Body of pancreas (tissue), 4 donors: ENCODE measurements at regions not wholly inside any gene's neighbourhood (a gene's known extent, or its start where the extent isn't known, plus 50 kb on each side); places are given as distances from the start of the nearest gene placed in this dataset.

Experiments used
- ATAC-seq: fragments of 150-250 bp; one replicate; pipeline ENCODE4 v1.9.1; 2016
- DNase-seq, 4 donors: peaks; one replicate each; pipeline ENCODE4 v3.0.0-alpha.2; 2019
- H3K27ac ChIP-seq, 4 donors: fragments of 200-600 bp; sonication (generic); 1 replicate in 3 of 4; 2 replicates in 1 of 4; pipeline versions ENCODE4 v1.5.1 to v1.6.1; 2016 to 2019; ENCODE audit warnings: mild to moderate bottlenecking in 1 of 4, mixed read lengths in 1 of 4, moderate library complexity in 1 of 4
- H3K27me3 ChIP-seq, 2 donors: fragments of 200-600 bp; sonication (generic); one replicate each; pipeline ENCODE4 v1.6.0; 2016; ENCODE audit warnings: mild to moderate bottlenecking in 1 of 2
- H3K36me3 ChIP-seq, 2 donors: fragments of 200-600 bp; sonication (generic); replicated peaks in 1 of 2; 2 replicates each; pipeline ENCODE4 v1.5.1; 2016; ENCODE audit warnings: low read depth in 2 of 2; ENCODE audit not compliant: insufficient read depth in 1 of 2
- H3K4me1 ChIP-seq: fragments of 200-600 bp; sonication (generic); one replicate; pipeline ENCODE4 v1.6.0; 2016
- H3K4me3 ChIP-seq, 2 donors: fragments of 200-600 bp; sonication (generic); 1 replicate in 1 of 2; 2 replicates in 1 of 2; pipeline ENCODE4 v1.5.1; 2016 to 2019
- H3K9me3 ChIP-seq, 3 donors: fragments of 200-600 bp; sonication (generic); 1 replicate in 2 of 3; 2 replicates in 1 of 3; pipeline ENCODE4 v1.5.1; 2016
- CTCF ChIP-seq, 7 experiments: fragments of 450-650 bp in 4 of 7; fragments of 200-600 bp in 3 of 7; sonication (generic) in 3 of 7; IDR thresholded peaks; one replicate each; pipeline ENCODE4 v1.5.1; 2016 to 2019; ENCODE audit warnings: antibody characterized with exemption in 7 of 7
- POLR2A ChIP-seq, 3 donors: fragments of 450-650 bp; IDR thresholded peaks; one replicate each; pipeline ENCODE4 v1.6.1; 2016; ENCODE audit warnings: antibody characterized with exemption in 3 of 3, mild to moderate bottlenecking in 2 of 3
- WGBS, 2 donors: methylation state at CpG; one replicate each; pipeline ENCODE4 v1.1.5; 2017; 5-methylcytosine and 5-hydroxymethylcytosine counted together
- intact Hi-C: fragments of 100-400 bp; cut with DNase I; formaldehyde crosslinking; loops from one replicate; pipeline ENCODE4 v1.15.1; 2023

- no peaks in the 10 kb centered on the region for H3K9me3 ChIP-seq
- 34 to 45% methylated on average over 5 of the region's 5 CpGs for WGBS, 2 donors
- H3K4me3 ChIP-seq = no peak overlapping the region
- intact Hi-C loops = no loop called here
- ATAC-seq (peak; percentile 87), DNase-seq (peak; percentile 50 to 66 (median 62))
- H3K4me1 ChIP-seq = peaks cover 17% of the 10 kb centered on the region
- H3K27me3 ChIP-seq = no peaks in the 10 kb centered on the region
- TF ChIP-seq POLR2A (IDR thresholded peaks at IDR 0.05) = no peak
- no peak for TF ChIP-seq CTCF (IDR thresholded peaks at IDR 0.05)
- H3K36me3 ChIP-seq = no peaks in the 10 kb centered on the region
- peak overlapping the region in 2 of 4 donors; percentile 9 to 63 for H3K27ac ChIP-seq
Measured at GRCh38 chr9:90070056-90070455, 465.2 kb downstream of the GADD45G start.

- no peaks in the 10 kb centered on the region for H3K9me3 ChIP-seq
- H3K4me1 ChIP-seq = peaks cover 17% of the 10 kb centered on the region
- H3K27ac ChIP-seq = peak overlapping the region in 2 of 4 donors; percentile 9 to 63
- no peaks in the 10 kb centered on the region for H3K36me3 ChIP-seq
- intact Hi-C loops = no loop called here
- no peaks in the 10 kb centered on the region for H3K27me3 ChIP-seq
- 52 to 62% methylated on average over 1 of the region's 1 CpG for WGBS, 2 donors
- ATAC-seq = peak; percentile 24
- H3K4me3 ChIP-seq = no peak overlapping the region
- TF ChIP-seq POLR2A (IDR thresholded peaks at IDR 0.05) (no peak), CTCF (IDR thresholded peaks at IDR 0.05) (no peak)
- peak in 1 of 4 donors; percentile 37 for DNase-seq
Measured at GRCh38 chr9:90070469-90070868, 465.7 kb downstream of the GADD45G start.

- no peaks in the 10 kb centered on the region for H3K36me3 ChIP-seq
- no peak overlapping the region for H3K4me3 ChIP-seq
- peaks cover 17% of the 10 kb centered on the region for H3K4me1 ChIP-seq
- no peak for ATAC-seq
- H3K9me3 ChIP-seq = no peaks in the 10 kb centered on the region
- intact Hi-C loops = no loop called here
- TF ChIP-seq POLR2A (IDR thresholded peaks at IDR 0.05) (no peak), CTCF (IDR thresholded peaks at IDR 0.05) (no peak)
- WGBS, 2 donors = 85 to 92% methylated on average over 7 of the region's 7 CpGs
- no peak overlapping the region for H3K27ac ChIP-seq
- no peak for DNase-seq
- H3K27me3 ChIP-seq = no peaks in the 10 kb centered on the region
Measured at GRCh38 chr9:90070931-90071660, 466.3 kb downstream of the GADD45G start.

GRCh38 chr9:90073186-90073945 lies 468.6 kb downstream of the GADD45G start:
- TF ChIP-seq CTCF (IDR thresholded peaks at IDR 0.05) = no peak
- no peak for TF ChIP-seq POLR2A (IDR thresholded peaks at IDR 0.05)
- no peak overlapping the region for H3K4me3 ChIP-seq
- H3K4me1 ChIP-seq = peaks cover 17% of the 10 kb centered on the region
- ATAC-seq (no peak), DNase-seq (no peak)
- H3K27me3 ChIP-seq = no peaks in the 10 kb centered on the region
- no peaks in the 10 kb centered on the region for H3K36me3 ChIP-seq
- no peaks in the 10 kb centered on the region for H3K9me3 ChIP-seq
- intact Hi-C loops = no loop called here
- H3K27ac ChIP-seq = no peak overlapping the region
- 74 to 82% methylated on average over 3 of the region's 3 CpGs for WGBS, 2 donors
